ENCODE measurements at regions not wholly inside any gene's neighbourhood (a gene's known extent, or its start where the extent isn't known, plus 50 kb on each side); places are given as distances from the start of the nearest gene placed in this dataset.

- TF ChIP-seq ZNF18 (tag by site-specific recombination; IDR thresholded peaks at IDR 0.05) (no peak), FEZF1 (tag by site-specific recombination; IDR thresholded peaks at IDR 0.05) (no peak), ZSCAN30 (tag by site-specific recombination; IDR thresholded peaks at IDR 0.05) (no peak)
Measured at GRCh38 chr14:37974421-37974820, 233.3 kb upstream of the SSTR1 start (continued).

DNA sequence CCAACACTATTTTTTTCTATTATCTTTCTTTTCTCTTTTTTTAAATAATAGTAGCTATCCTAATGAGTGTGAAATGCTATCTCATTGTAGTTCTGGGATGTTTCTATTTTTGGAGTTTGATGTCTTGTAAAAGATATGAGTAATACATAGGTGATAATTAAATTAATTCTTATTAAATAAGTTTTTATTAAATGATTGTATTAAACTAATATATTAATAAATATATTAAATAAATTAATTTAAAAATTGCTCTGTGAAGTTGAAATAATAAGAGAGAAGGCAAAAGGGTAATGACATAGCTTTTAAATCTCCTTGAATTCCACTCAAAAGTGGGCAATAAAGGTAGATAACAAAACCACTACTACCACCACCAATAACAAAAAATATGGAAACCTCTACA lies 230.2 kb upstream of the SSTR1 start:
- Histone ChIP-seq H3K36me3 (ENCODE audit: control insufficient read depth in 2 of 2, insufficient read depth in 1 of 2, low read length in 2 of 2) (no peaks in the 10 kb centered on the region), H3K9me3 (ENCODE audit: control insufficient read depth, insufficient read depth, low read depth, low read length) (no peaks in the 10 kb centered on the region), H3K4me3 (ENCODE audit: low read depth, low read length) (no peak overlapping the region), H3K4me1 (ENCODE audit: control insufficient read depth, insufficient read depth, low read length) (no peaks in the 10 kb centered on the region), H3K27ac (ENCODE audit: extremely low read depth, low read depth, low read length) (no peak overlapping the region)
- TF ChIP-seq HOXD13 (CRISPR knock-in tag; IDR thresholded peaks at IDR 0.05; ENCODE audit: borderline replicate concordance), result no peak
- TF ChIP-seq ZNF398 (tag by site-specific recombination; IDR thresholded peaks at IDR 0.05), result no peak
- TF ChIP-seq ZNF354C (tag by site-specific recombination; IDR thresholded peaks at IDR 0.05; ENCODE audit: borderline replicate concordance, low read depth), result no peak
- no peak for TF ChIP-seq ZNF501 (tag by site-specific recombination; IDR thresholded peaks at IDR 0.05)
- no peak for TF ChIP-seq AEBP2 (tag by site-specific recombination; IDR thresholded peaks at IDR 0.05; ENCODE audit: borderline replicate concordance)
- TF ChIP-seq, protein P1, sequence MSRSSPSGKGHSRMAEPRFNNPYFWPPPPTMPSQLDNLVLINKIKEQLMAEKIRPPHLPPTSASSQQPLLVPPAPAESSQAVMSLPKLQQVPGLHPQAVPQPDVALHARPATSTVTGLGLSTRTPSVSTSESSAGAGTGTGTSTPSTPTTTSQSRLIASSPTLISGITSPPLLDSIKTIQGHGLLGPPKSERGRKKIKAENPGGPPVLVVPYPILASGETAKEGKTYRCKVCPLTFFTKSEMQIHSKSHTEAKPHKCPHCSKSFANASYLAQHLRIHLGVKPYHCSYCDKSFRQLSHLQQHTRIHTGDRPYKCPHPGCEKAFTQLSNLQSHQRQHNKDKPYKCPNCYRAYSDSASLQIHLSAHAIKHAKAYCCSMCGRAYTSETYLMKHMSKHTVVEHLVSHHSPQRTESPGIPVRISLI (tag by site-specific recombination; IDR thresholded peaks at IDR 0.05), result no peak
- TF ChIP-seq TCF7L2 (IDR thresholded peaks at IDR 0.05; ENCODE audit: borderline replicate concordance, low read depth, low read length), result no peak
- TF ChIP-seq ZNF174 (tag by site-specific recombination; IDR thresholded peaks at IDR 0.05), result no peak
- TF ChIP-seq, protein P2, sequence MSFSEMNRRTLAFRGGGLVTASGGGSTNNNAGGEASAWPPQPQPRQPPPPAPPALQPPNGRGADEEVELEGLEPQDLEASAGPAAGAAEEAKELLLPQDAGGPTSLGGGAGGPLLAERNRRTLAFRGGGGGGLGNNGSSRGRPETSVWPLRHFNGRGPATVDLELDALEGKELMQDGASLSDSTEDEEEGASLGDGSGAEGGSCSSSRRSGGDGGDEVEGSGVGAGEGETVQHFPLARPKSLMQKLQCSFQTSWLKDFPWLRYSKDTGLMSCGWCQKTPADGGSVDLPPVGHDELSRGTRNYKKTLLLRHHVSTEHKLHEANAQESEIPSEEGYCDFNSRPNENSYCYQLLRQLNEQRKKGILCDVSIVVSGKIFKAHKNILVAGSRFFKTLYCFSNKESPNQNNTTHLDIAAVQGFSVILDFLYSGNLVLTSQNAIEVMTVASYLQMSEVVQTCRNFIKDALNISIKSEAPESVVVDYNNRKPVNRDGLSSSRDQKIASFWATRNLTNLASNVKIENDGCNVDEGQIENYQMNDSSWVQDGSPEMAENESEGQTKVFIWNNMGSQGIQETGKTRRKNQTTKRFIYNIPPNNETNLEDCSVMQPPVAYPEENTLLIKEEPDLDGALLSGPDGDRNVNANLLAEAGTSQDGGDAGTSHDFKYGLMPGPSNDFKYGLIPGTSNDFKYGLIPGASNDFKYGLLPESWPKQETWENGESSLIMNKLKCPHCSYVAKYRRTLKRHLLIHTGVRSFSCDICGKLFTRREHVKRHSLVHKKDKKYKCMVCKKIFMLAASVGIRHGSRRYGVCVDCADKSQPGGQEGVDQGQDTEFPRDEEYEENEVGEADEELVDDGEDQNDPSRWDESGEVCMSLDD (tag by site-specific recombination; IDR thresholded peaks at IDR 0.05), result no peak
- CTCF ChIA-PET, result no interaction called here
- POLR2A ChIA-PET, result no interaction called here

GRCh38 chr14:37985826-37986470 lies 221.8 kb upstream of the SSTR1 start:
- Histone ChIP-seq H3K27ac (ENCODE audit: extremely low read depth, low read depth, low read length) (no peak overlapping the region), H3K4me3 (ENCODE audit: low read depth, low read length) (no peak overlapping the region), H3K4me1 (ENCODE audit: control insufficient read depth, insufficient read depth, low read length) (no peaks in the 10 kb centered on the region), H3K36me3 (ENCODE audit: control insufficient read depth in 2 of 2, insufficient read depth in 1 of 2, low read length in 2 of 2) (no peaks in the 10 kb centered on the region), H3K9me3 (ENCODE audit: control insufficient read depth, insufficient read depth, low read depth, low read length) (no peaks in the 10 kb centered on the region)
- CTCF ChIA-PET, result interaction anchor here (0.6 to 1.2 kb wide), 6 partner anchors 14 to 885 kb away, joined by 3 to 5 read pairs (median 4); no protein-coding TSS in a partner anchor
- POLR2A ChIA-PET, result no interaction called here
- TF ChIP-seq ZNF266 (tag by site-specific recombination; IDR thresholded peaks at IDR 0.05; ENCODE audit: low read depth) (no peak), ZNF223 (tag by site-specific recombination; IDR thresholded peaks at IDR 0.05) (no peak), ZNF394 (tag by site-specific recombination; IDR thresholded peaks at IDR 0.05; ENCODE audit: borderline replicate concordance) (no peak), ZNF350 (tag by site-specific recombination; IDR thresholded peaks at IDR 0.05) (no peak), HOXA7 (CRISPR knock-in tag; IDR thresholded peaks at IDR 0.05; ENCODE audit: borderline replicate concordance) (no peak)
- TF ChIP-seq, protein P3, sequence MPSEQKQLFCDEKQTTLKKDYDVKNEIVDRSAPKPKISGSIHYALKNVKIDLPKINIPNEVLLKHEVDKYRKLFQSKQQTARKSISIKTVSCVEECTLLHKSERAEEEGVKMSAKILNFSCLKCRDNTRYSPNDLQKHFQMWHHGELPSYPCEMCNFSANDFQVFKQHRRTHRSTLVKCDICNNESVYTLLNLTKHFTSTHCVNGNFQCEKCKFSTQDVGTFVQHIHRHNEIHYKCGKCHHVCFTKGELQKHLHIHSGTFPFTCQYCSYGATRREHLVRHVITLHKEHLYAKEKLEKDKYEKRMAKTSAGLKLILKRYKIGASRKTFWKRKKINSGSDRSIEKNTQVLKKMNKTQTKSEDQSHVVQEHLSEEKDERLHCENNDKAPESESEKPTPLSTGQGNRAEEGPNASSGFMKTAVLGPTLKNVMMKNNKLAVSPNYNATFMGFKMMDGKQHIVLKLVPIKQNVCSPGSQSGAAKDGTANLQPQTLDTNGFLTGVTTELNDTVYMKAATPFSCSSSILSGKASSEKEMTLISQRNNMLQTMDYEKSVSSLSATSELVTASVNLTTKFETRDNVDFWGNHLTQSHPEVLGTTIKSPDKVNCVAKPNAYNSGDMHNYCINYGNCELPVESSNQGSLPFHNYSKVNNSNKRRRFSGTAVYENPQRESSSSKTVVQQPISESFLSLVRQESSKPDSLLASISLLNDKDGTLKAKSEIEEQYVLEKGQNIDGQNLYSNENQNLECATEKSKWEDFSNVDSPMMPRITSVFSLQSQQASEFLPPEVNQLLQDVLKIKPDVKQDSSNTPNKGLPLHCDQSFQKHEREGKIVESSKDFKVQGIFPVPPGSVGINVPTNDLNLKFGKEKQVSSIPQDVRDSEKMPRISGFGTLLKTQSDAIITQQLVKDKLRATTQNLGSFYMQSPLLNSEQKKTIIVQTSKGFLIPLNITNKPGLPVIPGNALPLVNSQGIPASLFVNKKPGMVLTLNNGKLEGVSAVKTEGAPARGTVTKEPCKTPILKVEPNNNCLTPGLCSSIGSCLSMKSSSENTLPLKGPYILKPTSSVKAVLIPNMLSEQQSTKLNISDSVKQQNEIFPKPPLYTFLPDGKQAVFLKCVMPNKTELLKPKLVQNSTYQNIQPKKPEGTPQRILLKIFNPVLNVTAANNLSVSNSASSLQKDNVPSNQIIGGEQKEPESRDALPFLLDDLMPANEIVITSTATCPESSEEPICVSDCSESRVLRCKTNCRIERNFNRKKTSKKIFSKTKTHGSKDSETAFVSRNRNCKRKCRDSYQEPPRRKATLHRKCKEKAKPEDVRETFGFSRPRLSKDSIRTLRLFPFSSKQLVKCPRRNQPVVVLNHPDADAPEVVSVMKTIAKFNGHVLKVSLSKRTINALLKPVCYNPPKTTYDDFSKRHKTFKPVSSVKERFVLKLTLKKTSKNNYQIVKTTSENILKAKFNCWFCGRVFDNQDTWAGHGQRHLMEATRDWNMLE (tag by site-specific recombination; conservative IDR thresholded peaks at IDR 0.05; ENCODE audit: low read depth), result no peak
